ENCODE measurements at regions not wholly inside any gene's neighbourhood (a gene's known extent, or its start where the extent isn't known, plus 50 kb on each side); places are given as distances from the start of the nearest gene placed in this dataset.

- H3K27me3 ChIP-seq (ENCODE audit: insufficient read depth, low read length, poor library complexity): peaks cover 4% of the 10 kb centered on the region
- DNase-seq (no peak), ATAC-seq (ENCODE audit: insufficient read depth, low read depth) (no peak)
- no peaks in the 10 kb centered on the region for H3K36me3 ChIP-seq (ENCODE audit: insufficient read depth, low read length)
- H3K4me2 ChIP-seq (ENCODE audit: insufficient read depth, low read length): no peak overlapping the region
- H3K4me3 ChIP-seq (ENCODE audit: low read depth in 1 of 2, low read length in 2 of 2): no peak overlapping the region
- H3K9ac ChIP-seq (ENCODE audit: low read depth, low read length): no peak overlapping the region
- TF ChIP-seq EZH2 (IDR thresholded peaks at IDR 0.05; ENCODE audit: borderline replicate concordance, low read depth, low read length, severe bottlenecking) (no peak), CTCF (IDR thresholded peaks at IDR 0.05; ENCODE audit: borderline replicate concordance, extremely low read depth, low read length, poor library complexity, severe bottlenecking) (no peak)
- H4K20me1 ChIP-seq (ENCODE audit: insufficient read depth, low read length): no peaks in the 10 kb centered on the region
- no peak overlapping the region for H2AFZ ChIP-seq (ENCODE audit: low read depth, low read length)
- H3K79me2 ChIP-seq (ENCODE audit: insufficient read depth, low read length): no peaks in the 10 kb centered on the region
- no peaks in the 10 kb centered on the region for H3K4me1 ChIP-seq (ENCODE audit: insufficient read depth, low read length)
- H3K27ac ChIP-seq (ENCODE audit: low read length): no peak overlapping the region
- no peaks in the 10 kb centered on the region for H3K9me3 ChIP-seq (ENCODE audit: insufficient read depth, low read length, severe bottlenecking)
These were observed 374.7 kb downstream of the TRIB2 start for GRCh38 chr2:13091455-13091854.

- no peak for DNase-seq
- peaks cover 4% of the 10 kb centered on the region for H3K27me3 ChIP-seq (ENCODE audit: insufficient read depth, low read length, poor library complexity)
- TF ChIP-seq EZH2 (IDR thresholded peaks at IDR 0.05; ENCODE audit: borderline replicate concordance, low read depth, low read length, severe bottlenecking): no peak
- TF ChIP-seq CTCF (IDR thresholded peaks at IDR 0.05; ENCODE audit: borderline replicate concordance, extremely low read depth, low read length, poor library complexity, severe bottlenecking): no peak
- H3K9me3 ChIP-seq (ENCODE audit: insufficient read depth, low read length, severe bottlenecking): no peaks in the 10 kb centered on the region
- no peak overlapping the region for H3K27ac ChIP-seq (ENCODE audit: low read length)
- no peak overlapping the region for H3K9ac ChIP-seq (ENCODE audit: low read depth, low read length)
- H4K20me1 ChIP-seq (ENCODE audit: insufficient read depth, low read length): no peaks in the 10 kb centered on the region
- ATAC-seq (ENCODE audit: insufficient read depth, low read depth): no peak
- H2AFZ ChIP-seq (ENCODE audit: low read depth, low read length): no peak overlapping the region
- H3K79me2 ChIP-seq (ENCODE audit: insufficient read depth, low read length): no peaks in the 10 kb centered on the region
- H3K4me3 ChIP-seq (ENCODE audit: low read depth in 1 of 2, low read length in 2 of 2): no peak overlapping the region
- no peak overlapping the region for H3K4me2 ChIP-seq (ENCODE audit: insufficient read depth, low read length)
- H3K4me1 ChIP-seq (ENCODE audit: insufficient read depth, low read length): no peaks in the 10 kb centered on the region
- H3K36me3 ChIP-seq (ENCODE audit: insufficient read depth, low read length): no peaks in the 10 kb centered on the region
These were observed 375.2 kb downstream of the TRIB2 start for GRCh38 chr2:13091861-13092378.

GRCh38 chr2:13093416-13093991 is 376.8 kb downstream of the TRIB2 start:
- Histone ChIP-seq H3K4me1 (ENCODE audit: insufficient read depth, low read length) (no peaks in the 10 kb centered on the region), H3K27me3 (ENCODE audit: insufficient read depth, low read length, poor library complexity) (peaks cover 4% of the 10 kb centered on the region), H3K79me2 (ENCODE audit: insufficient read depth, low read length) (no peaks in the 10 kb centered on the region), H3K36me3 (ENCODE audit: insufficient read depth, low read length) (no peaks in the 10 kb centered on the region), H3K9ac (ENCODE audit: low read depth, low read length) (no peak overlapping the region), H3K4me2 (ENCODE audit: insufficient read depth, low read length) (no peak overlapping the region), H3K4me3 (ENCODE audit: low read depth in 1 of 2, low read length in 2 of 2) (no peak overlapping the region), H3K27ac (ENCODE audit: low read length) (no peak overlapping the region), H4K20me1 (ENCODE audit: insufficient read depth, low read length) (no peaks in the 10 kb centered on the region), H3K9me3 (ENCODE audit: insufficient read depth, low read length, severe bottlenecking) (no peaks in the 10 kb centered on the region), H2AFZ (ENCODE audit: low read depth, low read length) (no peak overlapping the region)
- no peak for TF ChIP-seq EZH2 (IDR thresholded peaks at IDR 0.05; ENCODE audit: borderline replicate concordance, low read depth, low read length, severe bottlenecking)
- TF ChIP-seq CTCF (IDR thresholded peaks at IDR 0.05; ENCODE audit: borderline replicate concordance, extremely low read depth, low read length, poor library complexity, severe bottlenecking): no peak
- DNase-seq (no peak), ATAC-seq (ENCODE audit: insufficient read depth, low read depth) (no peak)
